GM21786 (cell line): ENCODE measurements at regions not wholly inside any gene's neighbourhood (a gene's known extent, or its start where the extent isn't known, plus 50 kb on each side); places are given as distances from the start of the nearest gene placed in this dataset.

ENCODE experiments used
- ATAC-seq: cut with Tn5 transposase; IDR thresholded peaks from one replicate; pipeline ENCODE4 v1.9.1; 2021; ENCODE audit not compliant: unreplicated experiment

- no peak for ATAC-seq
Observed at GRCh38 chr16:50856991-50857390, 115.1 kb downstream of the CYLD start.

- no peak for ATAC-seq
Observed at GRCh38 chr16:50853329-50853728, 111.4 kb downstream of the CYLD start.
